GM19238 (cell line): ENCODE measurements at regions not wholly inside any gene's neighbourhood (a gene's known extent, or its start where the extent isn't known, plus 50 kb on each side); places are given as distances from the start of the nearest gene placed in this dataset.

Experiments used
- DNase-seq: peaks from one replicate; pipeline ENCODE4 v3.0.0; 2011; ENCODE audit warnings: low spot score; ENCODE audit not compliant: insufficient read length

- no peak for DNase-seq
These were observed 52.7 kb upstream of the ALK start for GRCh38 chr2:29974086-29974485.

DNA sequence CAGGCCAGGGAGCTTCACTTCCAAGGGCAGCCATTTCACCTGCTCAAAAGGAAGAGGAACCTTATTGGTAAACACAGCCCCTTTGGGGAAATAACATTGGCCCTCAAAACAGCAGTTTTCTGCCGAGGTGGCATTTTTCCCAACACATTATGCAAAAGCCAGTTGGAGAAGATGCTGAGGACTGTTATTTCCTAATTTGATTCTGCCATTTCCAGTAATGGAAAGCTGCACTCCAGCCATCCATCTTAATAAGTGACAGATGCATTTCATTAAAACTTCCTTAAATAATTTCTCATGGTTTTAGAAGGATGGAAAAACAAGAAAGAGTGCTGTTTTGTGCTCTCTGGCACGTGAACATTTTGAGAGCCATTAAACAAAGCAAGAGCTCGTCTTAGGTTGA lies 55.9 kb upstream of the ALK start:
- DNase-seq = no peak

- no peak for DNase-seq
These were observed 60.0 kb upstream of the ALK start for GRCh38 chr2:29981402-29981801.

GRCh38 chr2:29983308-29983707 lies 61.9 kb upstream of the ALK start:
- no peak for DNase-seq

DNA sequence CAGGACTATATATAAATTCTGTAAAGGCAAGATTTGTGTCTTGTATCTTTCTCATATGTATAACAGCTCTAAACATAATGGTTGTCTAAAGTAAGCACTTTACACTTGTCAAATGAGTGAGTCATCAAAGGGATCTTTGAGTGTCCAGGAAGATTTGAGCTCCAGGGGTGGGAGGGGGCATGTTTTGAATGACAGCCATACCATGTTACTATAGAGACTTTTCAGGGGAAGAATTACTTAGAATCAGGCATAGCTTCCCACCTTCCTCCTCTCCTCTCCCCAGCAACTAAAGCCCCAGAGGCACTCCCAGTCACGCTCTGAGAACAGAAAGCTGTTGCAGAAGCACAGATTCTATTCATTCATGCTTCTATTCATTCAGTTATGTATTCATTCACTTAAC lies 65.8 kb upstream of the ALK start:
- DNase-seq = no peak

GRCh38 chr2:29990129-29990528 lies 68.7 kb upstream of the ALK start:
- no peak for DNase-seq

- DNase-seq = no peak
These were observed 69.7 kb upstream of the ALK start for GRCh38 chr2:29991086-29991485.

GRCh38 chr2:29995241-29995640 lies 73.9 kb upstream of the ALK start:
- DNase-seq = no peak

DNA sequence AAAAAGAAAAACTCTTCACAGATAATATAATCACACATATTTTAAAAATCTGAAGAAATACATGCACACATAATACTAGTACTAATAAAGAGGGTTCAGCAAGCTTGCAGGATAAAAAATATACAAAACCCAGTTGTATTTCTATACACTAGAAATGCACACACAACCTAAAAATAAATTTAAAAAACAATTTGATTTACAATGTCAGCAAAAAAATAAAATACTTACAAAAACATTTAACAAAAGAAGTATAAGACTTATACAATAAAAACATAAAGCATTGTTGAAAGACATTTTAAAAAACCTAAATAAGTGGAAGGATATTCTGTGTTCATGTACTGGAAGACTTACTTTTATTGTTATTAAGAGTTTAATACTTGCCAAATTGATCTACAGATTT lies 81.7 kb upstream of the ALK start:
- no peak for DNase-seq

- peak; percentile 11 for DNase-seq
These were observed 101.2 kb upstream of the ALK start for GRCh38 chr2:30022444-30023071.

DNA sequence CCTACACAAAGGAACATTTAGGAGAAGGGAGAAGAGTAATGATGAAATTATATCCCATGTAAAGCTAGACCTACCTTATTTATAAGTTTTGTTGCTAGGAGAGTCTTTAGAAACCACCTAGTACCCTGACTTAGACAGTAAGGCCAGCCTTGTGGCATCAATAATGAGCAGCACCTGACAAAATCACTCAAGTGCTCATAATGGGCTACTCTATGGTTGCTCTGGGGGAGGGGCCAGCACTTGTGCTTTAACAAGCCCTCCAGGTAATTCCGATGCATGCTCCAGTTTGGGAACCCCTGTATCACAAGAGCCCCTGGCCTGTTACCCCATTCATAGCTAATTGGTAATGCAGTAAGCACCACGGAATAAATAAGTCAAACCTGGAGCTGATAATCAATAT lies 102.9 kb upstream of the ALK start:
- DNase-seq = no peak

GRCh38 chr2:30026091-30027055 lies 105.0 kb upstream of the ALK start:
- peak; percentile 22 for DNase-seq

GRCh38 chr2:30029804-30030203 lies 108.4 kb upstream of the ALK start:
- no peak for DNase-seq

DNA sequence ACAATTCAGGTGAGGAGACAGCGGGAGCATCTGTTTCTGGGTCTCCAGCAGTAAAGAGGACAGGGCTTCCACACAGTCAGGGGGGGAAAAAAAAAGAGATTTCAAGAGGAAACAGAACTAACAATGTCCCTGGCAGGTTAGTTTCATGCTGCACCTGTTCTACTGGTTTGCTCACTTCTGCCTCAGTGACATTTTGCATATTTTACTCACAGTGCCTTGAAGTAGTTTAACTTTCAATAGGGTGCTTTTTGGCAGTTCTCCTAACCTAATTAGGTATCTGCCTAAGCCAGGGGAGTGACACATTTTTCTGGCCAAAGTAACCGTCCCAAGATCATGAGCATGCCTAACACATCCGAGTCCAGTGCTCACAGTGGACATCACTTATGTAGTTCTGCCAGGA lies 109.0 kb upstream of the ALK start:
- no peak for DNase-seq

DNA sequence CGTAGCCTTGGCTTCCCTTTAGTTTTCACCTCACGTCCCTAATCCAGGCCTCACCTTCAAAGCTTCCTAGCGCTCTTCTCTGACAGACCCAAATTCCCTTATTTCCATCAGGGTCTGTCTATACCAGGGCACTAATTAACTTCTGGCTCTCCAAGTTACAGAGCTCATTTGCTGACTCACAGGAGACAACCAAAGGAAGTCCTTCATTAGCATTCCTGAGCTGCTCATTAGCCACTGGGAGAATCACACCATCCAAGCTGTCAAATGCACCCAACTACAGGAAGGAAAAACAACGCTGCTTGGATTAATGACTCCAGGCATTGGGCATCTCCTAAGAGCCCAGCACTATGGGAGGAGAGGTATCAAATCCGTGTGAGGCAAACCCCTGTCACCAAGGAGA lies 109.8 kb upstream of the ALK start:
- DNase-seq = no peak

- no peak for DNase-seq
These were observed 112.6 kb upstream of the YPEL5 start for GRCh38 chr2:30034052-30034775.

- no peak for DNase-seq
These were observed 109.8 kb upstream of the YPEL5 start for GRCh38 chr2:30037016-30037415.

DNA sequence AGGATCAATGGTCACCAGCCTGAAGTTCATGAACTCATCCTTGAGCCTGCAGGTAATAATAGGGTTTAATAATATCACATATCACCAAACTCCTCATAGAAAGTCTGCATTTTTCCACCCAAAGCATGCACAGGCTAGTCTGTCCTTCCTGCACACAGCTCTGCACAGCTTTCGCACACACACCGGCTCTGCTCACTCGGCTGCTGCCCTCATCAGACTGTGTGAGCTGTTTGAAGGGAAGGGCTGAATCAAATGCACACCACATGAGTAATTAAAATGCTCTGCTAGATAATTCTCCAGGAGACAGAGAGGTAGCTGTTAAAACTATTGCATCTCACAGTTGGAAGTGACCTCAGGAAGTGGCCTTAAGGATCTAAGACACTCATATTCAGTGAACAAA lies 108.4 kb upstream of the YPEL5 start:
- DNase-seq = no peak

- DNase-seq = no peak
These were observed 107.7 kb upstream of the YPEL5 start for GRCh38 chr2:30039101-30039500.

DNA sequence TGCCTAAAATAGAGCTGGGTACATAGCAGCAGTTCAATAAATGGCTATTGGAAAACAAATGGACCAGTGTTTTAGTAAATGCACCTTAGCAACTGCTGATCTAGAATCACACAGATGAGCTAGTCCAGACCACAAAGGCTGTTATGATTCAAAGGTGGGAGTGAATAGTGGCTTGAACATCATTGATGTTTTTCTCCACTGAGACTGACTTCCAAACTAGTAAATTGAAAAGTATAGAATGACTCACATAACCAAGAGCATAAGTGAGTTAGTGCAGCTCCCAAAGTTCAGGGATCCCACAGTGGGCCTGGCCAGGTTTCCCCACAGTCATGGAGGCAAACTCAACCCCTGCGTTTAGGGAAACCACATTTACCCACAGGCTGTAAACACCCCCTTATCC lies 106.7 kb upstream of the YPEL5 start:
- no peak for DNase-seq

DNA sequence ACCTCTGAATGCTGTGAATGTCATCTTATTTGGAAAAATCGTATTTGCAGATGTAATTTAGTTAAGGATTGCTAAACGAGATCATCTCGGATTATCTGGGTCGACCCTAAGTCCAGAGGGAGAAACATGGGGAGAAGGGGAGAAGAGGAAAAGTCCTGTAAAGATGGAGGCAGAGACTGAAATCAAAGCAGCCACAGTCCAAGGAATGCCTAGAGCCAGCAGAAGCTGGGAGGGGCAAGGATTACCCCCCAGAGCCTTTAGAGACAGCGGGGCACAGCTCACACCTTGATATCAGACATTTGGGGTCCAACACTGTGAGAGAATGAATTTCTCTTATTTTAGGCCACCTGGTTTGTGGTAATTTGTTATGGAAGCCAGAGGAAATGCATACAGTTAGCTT lies 104.9 kb upstream of the YPEL5 start:
- DNase-seq = no peak

GRCh38 chr2:30046396-30046795 lies 100.4 kb upstream of the YPEL5 start:
- DNase-seq = no peak
